GM23338 (cell line): ENCODE measurements at regions not wholly inside any gene's neighbourhood (a gene's known extent, or its start where the extent isn't known, plus 50 kb on each side); places are given as distances from the start of the nearest gene placed in this dataset.

Experiments used
- CREB1 ChIP-seq: fragments of 250-450 bp; sonication (Bioruptor Pico); IDR thresholded peaks from 2 replicates; pipeline ENCODE4 v1.5.0; 2020; ENCODE audit warnings: low read depth, mild to moderate bottlenecking, moderate library complexity
- EZH2 ChIP-seq: fragments of 200-600 bp; sonication (generic); IDR thresholded peaks from one replicate; pipeline ENCODE4 v1.8.0; 2017; ENCODE audit warnings: antibody characterized with exemption, mild to moderate bottlenecking, low read depth; ENCODE audit not compliant: unreplicated experiment
- EZH2phosphoT487 ChIP-seq: fragments of 200-600 bp; sonication (generic); IDR thresholded peaks from one replicate; pipeline ENCODE4 v1.8.1; 2018; ENCODE audit warnings: antibody characterized with exemption; ENCODE audit not compliant: unreplicated experiment
- JUNB ChIP-seq: IDR thresholded peaks from one replicate; pipeline ENCODE4 v1.6.1; 2016; ENCODE audit warnings: antibody characterized with exemption; ENCODE audit not compliant: unreplicated experiment
- POLR2AphosphoS5 ChIP-seq: IDR thresholded peaks from 2 replicates; pipeline ENCODE4 v1.6.1; 2016; ENCODE audit warnings: antibody characterized with exemption, low read depth
- REST ChIP-seq: IDR thresholded peaks from one replicate; pipeline ENCODE4 v1.6.1; 2018; ENCODE audit warnings: antibody characterized with exemption; ENCODE audit not compliant: unreplicated experiment
- STAT1 ChIP-seq: IDR thresholded peaks from one replicate; pipeline ENCODE4 v1.6.1; 2016; ENCODE audit warnings: antibody characterized with exemption; ENCODE audit not compliant: unreplicated experiment
- ZNF114 ChIP-seq: fragments of 250-450 bp; sonication (Bioruptor Pico); IDR thresholded peaks from 2 replicates; pipeline ENCODE4 v1.5.0; 2020; ENCODE audit warnings: mild to moderate bottlenecking, moderate library complexity
- TF ChIP-seq, protein P1 (sequence below), 2 experiments: fragments of 200-600 bp in 1 of 2; sonication (generic) in 1 of 2; conservative IDR thresholded peaks; 2 replicates each; pipeline versions ENCODE4 v1.5.1 to v1.6.1; 2016 to 2017; ENCODE audit warnings: antibody characterized with exemption in 2 of 2, low read depth in 2 of 2, mild to moderate bottlenecking in 2 of 2, moderate library complexity in 1 of 2
- TF ChIP-seq, protein P2 (sequence below): IDR thresholded peaks from 2 replicates; pipeline ENCODE4 v1.6.1; 2016; ENCODE audit warnings: antibody characterized with exemption

DNA sequence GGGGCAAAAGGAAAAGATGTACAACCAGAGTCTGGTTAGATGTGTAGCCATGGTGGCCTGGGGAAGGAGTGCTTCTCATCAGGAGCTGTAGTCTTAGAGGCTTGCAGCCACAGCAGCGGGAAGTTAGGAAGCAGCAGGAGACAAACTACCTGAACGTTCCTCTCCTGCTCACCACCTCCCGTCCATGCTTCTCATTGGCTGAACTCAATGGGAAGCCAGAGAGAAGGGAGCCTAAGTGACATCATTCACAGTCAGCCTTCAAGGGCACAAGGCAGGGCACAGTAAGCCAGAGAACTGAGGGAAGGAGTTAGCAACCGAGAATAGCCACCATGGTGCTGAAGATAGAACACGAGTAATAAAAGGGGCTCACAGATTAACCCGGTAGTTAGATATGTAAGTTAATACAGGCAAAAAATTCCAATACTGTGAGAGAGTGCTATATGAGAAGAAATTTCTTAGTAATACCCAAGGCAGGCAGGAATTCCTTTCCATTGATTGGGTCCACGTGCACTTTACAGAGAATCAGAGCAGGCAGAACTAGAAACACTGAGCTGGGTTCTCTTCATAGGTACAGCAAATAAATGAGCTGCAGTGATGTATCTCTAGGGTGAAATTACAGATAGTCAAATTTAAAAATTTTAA, 391.5 kb upstream of the DACH1 start:
- TF ChIP-seq, protein P1, sequence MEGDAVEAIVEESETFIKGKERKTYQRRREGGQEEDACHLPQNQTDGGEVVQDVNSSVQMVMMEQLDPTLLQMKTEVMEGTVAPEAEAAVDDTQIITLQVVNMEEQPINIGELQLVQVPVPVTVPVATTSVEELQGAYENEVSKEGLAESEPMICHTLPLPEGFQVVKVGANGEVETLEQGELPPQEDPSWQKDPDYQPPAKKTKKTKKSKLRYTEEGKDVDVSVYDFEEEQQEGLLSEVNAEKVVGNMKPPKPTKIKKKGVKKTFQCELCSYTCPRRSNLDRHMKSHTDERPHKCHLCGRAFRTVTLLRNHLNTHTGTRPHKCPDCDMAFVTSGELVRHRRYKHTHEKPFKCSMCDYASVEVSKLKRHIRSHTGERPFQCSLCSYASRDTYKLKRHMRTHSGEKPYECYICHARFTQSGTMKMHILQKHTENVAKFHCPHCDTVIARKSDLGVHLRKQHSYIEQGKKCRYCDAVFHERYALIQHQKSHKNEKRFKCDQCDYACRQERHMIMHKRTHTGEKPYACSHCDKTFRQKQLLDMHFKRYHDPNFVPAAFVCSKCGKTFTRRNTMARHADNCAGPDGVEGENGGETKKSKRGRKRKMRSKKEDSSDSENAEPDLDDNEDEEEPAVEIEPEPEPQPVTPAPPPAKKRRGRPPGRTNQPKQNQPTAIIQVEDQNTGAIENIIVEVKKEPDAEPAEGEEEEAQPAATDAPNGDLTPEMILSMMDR (conservative IDR thresholded peaks at IDR 0.05; ENCODE audit: low read depth in 2 of 2), result no peak
- TF ChIP-seq EZH2phosphoT487, result no peak
- no peak for TF ChIP-seq STAT1
- no peak for TF ChIP-seq REST
- TF ChIP-seq CREB1, result peak; percentile 86
- no peak for TF ChIP-seq POLR2AphosphoS5
- TF ChIP-seq ZNF114 (CRISPR knock-in tag), result no peak
- TF ChIP-seq EZH2, result no peak
- no peak for TF ChIP-seq JUNB
- TF ChIP-seq, protein P2, sequence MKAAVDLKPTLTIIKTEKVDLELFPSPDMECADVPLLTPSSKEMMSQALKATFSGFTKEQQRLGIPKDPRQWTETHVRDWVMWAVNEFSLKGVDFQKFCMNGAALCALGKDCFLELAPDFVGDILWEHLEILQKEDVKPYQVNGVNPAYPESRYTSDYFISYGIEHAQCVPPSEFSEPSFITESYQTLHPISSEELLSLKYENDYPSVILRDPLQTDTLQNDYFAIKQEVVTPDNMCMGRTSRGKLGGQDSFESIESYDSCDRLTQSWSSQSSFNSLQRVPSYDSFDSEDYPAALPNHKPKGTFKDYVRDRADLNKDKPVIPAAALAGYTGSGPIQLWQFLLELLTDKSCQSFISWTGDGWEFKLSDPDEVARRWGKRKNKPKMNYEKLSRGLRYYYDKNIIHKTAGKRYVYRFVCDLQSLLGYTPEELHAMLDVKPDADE, result no peak
